GM04504 (cell line): ENCODE measurements at regions not wholly inside any gene's neighbourhood (a gene's known extent, or its start where the extent isn't known, plus 50 kb on each side); places are given as distances from the start of the nearest gene placed in this dataset.
A peak's percentile ranks its signal among the peaks of the same experiment; 100 is the strongest.
"Not testable (repeated sequence)": the region's sequence is repeated elsewhere in the genome, so short reads cannot be mapped to it uniquely, and the experiment has no call there.

ENCODE experiments used
- DNase-seq: peaks from one replicate; pipeline ENCODE4 v3.0.0-alpha.2; 2012; ENCODE audit warnings: low read depth

GRCh38 chr20:23299673-23300050 is 50.9 kb upstream of the NXT1 start:
- DNase-seq = no peak

GRCh38 chr20:23298926-23299672 is 51.5 kb upstream of the NXT1 start:
- no peak for DNase-seq

- peak; percentile 5 for DNase-seq
Measured at GRCh38 chr20:23298155-23298554, 52.4 kb upstream of the NXT1 start.

- peak; percentile 21 for DNase-seq
Measured at GRCh38 chr20:23296841-23297701, 53.5 kb upstream of the NXT1 start.

- DNase-seq = no peak
Measured at GRCh38 chr20:23295934-23296333, 54.7 kb upstream of the NXT1 start.

GRCh38 chr20:23294671-23295070 is 55.9 kb upstream of the NXT1 start:
- DNase-seq = no peak

- DNase-seq = no peak
Measured at GRCh38 chr20:23294166-23294565, 56.4 kb upstream of the NXT1 start.

GRCh38 chr20:23293689-23294088 is 56.9 kb upstream of the NXT1 start:
- DNase-seq = no peak

GRCh38 chr20:23292311-23292710 is 58.3 kb upstream of the NXT1 start:
- not testable (repeated sequence) for DNase-seq

GRCh38 chr20:23291575-23292240 is 58.9 kb upstream of the NXT1 start:
- no peak for DNase-seq

GRCh38 chr20:23290761-23291574 is 59.6 kb upstream of the NXT1 start:
- no peak for DNase-seq

- no peak for DNase-seq
Measured at GRCh38 chr20:23289724-23290395, 60.7 kb upstream of the NXT1 start.

GRCh38 chr20:23289249-23289648 is 61.3 kb upstream of the NXT1 start:
- no peak for DNase-seq

- no peak for DNase-seq
Measured at GRCh38 chr20:23287354-23288190, 63.0 kb upstream of the NXT1 start.

GRCh38 chr20:23286346-23286745 is 64.2 kb upstream of the NXT1 start:
- no peak for DNase-seq

GRCh38 chr20:23285536-23285935 is 65.1 kb upstream of the NXT1 start:
- DNase-seq = no peak

GRCh38 chr20:23284009-23284408 is 66.6 kb upstream of the NXT1 start:
- no peak for DNase-seq

GRCh38 chr20:23283096-23283850 is 67.3 kb upstream of the NXT1 start:
- no peak for DNase-seq

- DNase-seq = no peak
Measured at GRCh38 chr20:23282546-23282945, 68.0 kb upstream of the NXT1 start.

- no peak for DNase-seq
Measured at GRCh38 chr20:23282111-23282510, 68.5 kb upstream of the NXT1 start.
